OCI-LY7 (cell line): ENCODE measurements at regions not wholly inside any gene's neighbourhood (a gene's known extent, or its start where the extent isn't known, plus 50 kb on each side); places are given as distances from the start of the nearest gene placed in this dataset.

Experiments
- CTCF ChIP-seq: fragments of 200-600 bp; sonication (generic); conservative IDR thresholded peaks from 2 replicates; pipeline ENCODE4 v1.5.1; 2014; ENCODE audit warnings: mild to moderate bottlenecking, antibody characterized with exemption, low read length, moderate library complexity, mixed read lengths
- EZH2phosphoT487 ChIP-seq: fragments of 200-600 bp; sonication (generic); IDR thresholded peaks from 2 replicates; pipeline ENCODE4 v1.6.1; 2018; ENCODE audit warnings: low read depth, borderline replicate concordance, mild to moderate bottlenecking, mixed run types, antibody characterized with exemption, low read length, moderate library complexity, mixed read lengths

DNA sequence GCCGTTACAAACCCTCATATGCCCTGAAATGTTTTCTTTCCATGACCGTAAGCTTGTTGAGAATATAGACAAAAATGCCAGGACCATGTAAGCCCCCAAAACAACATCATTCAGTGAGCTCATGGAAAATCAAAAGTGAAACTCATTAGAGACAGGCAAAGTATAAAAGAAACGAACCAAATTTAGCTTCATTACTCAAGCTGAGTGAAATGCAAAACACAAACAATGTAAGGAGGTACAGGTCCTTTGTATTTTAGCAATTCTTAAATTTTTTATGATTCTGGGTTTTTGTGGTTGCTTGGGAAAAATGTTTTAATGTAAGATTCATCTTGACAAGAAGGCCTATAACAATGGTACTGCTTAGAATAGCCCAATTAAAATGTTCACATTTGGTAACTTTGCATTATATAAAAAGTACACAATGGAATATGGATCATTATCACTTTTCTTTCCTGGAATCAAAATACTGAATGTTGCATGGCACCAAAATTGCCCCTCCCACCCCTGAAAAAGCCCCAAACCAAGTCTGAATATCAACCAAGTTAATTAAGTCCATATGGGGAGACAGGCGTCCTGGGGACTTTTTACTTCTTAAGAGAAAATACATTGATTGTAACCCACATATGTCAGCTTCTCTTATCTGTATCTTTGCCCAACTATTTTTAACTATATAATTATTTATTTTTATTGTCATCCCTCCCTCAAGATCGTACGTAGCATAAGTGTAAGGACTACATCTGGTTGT lies 247.7 kb upstream of the CDIN1 start:
- no peak for TF ChIP-seq CTCF
- TF ChIP-seq EZH2phosphoT487 = no peak
